ENCODE measurements at regions not wholly inside any gene's neighbourhood (a gene's known extent, or its start where the extent isn't known, plus 50 kb on each side); places are given as distances from the start of the nearest gene placed in this dataset.

DNA sequence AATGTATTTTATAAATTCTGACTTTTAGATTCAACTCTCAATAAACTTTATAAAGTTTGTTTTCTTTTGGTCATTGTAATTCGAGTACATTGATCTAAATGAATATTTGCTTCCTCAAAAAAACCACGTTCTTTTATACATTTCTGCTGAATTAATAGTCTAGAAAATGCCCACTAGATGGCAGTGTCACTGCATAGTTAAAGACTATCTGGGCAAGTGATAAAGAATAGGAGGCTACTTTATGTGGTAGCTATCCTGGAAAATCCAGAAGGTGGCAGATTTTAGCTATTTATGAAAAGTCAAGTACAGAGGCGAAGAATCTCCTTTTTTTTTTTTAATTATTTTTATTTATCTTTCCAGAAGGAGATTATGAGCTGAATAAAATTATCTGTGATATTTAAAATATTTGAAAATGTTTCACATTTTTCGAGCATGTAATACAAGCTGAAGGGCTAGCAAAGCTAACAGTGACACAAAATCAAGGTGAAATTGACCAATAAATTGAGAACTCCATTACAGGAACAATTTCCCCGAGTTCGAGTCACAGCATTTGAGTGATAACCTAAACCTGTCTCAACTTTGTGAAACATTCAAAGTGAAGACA, 221.8 kb downstream of the OLFM4 start:
- Histone ChIP-seq H4K20me1 (replicated peaks in 1 of 2; ENCODE audit: control insufficient read depth in 1 of 2, insufficient read depth in 2 of 2, low read length in 2 of 2) (no peaks in the 10 kb centered on the region), H2BK15ac (ENCODE audit: low read length) (no peak overlapping the region), H3K36me3 (ENCODE audit: control insufficient read depth in 2 of 4, insufficient read depth in 4 of 4, low read length in 3 of 4) (no peaks in the 10 kb centered on the region), H3K79me1 (ENCODE audit: low read depth, low read length) (no peaks in the 10 kb centered on the region), H3K4ac (replicated peaks; ENCODE audit: insufficient read length, low read depth, low read length) (no peak overlapping the region), H4K91ac (replicated peaks; ENCODE audit: insufficient read length, low read length) (no peak overlapping the region), H3K14ac (ENCODE audit: insufficient read length) (no peak overlapping the region), H3K56ac (replicated peaks; ENCODE audit: insufficient read length, low read depth, low read length) (no peak overlapping the region), H3K4me3 (ENCODE audit: extremely low read depth in 1 of 4, insufficient read depth in 2 of 4, low read depth in 3 of 4, low read length in 4 of 4) (no peak overlapping the region), H3K27me3 (replicated peaks in 1 of 4; ENCODE audit: control insufficient read depth in 3 of 4, extremely low read depth in 1 of 4, insufficient read depth in 3 of 4, low read length in 3 of 4) (no peaks in the 10 kb centered on the region; a peak in 1 of 7 replicates), H4K8ac (ENCODE audit: extremely low read depth, insufficient read depth, low read length) (no peak overlapping the region), H3K23me2 (ENCODE audit: low read depth, low read length) (no peaks in the 10 kb centered on the region), H2BK12ac (ENCODE audit: low read depth, low read length) (no peak overlapping the region), H3K27ac (ENCODE audit: low read depth, low read length) (no peak overlapping the region), H3K4me2 (ENCODE audit: insufficient read depth in 1 of 2, low read depth in 2 of 2, low read length in 2 of 2) (no peak overlapping the region), H4K5ac (ENCODE audit: insufficient read length, low read depth, low read length) (no peak overlapping the region), H2AK5ac (ENCODE audit: low read depth, low read length) (no peak overlapping the region), H2BK20ac (ENCODE audit: low read length) (no peak overlapping the region), H3K18ac (ENCODE audit: extremely low read depth, low read length) (no peak overlapping the region), H2AFZ (ENCODE audit: low read length) (no peak overlapping the region), H3K9me3 (ENCODE audit: insufficient read depth in 2 of 2, low read depth in 1 of 2, low read length in 1 of 2) (no peaks in the 10 kb centered on the region), H3K23ac (ENCODE audit: insufficient read length) (no peak overlapping the region), H2BK5ac (ENCODE audit: low read depth, low read length) (no peak overlapping the region), H2BK120ac (replicated peaks; ENCODE audit: low read depth, low read length) (no peak overlapping the region), H3K79me2 (ENCODE audit: control insufficient read depth in 1 of 2, insufficient read depth in 2 of 2, low read length in 2 of 2) (no peaks in the 10 kb centered on the region), H3K4me1 (replicated peaks in 1 of 4; ENCODE audit: control insufficient read depth in 3 of 4, insufficient read depth in 4 of 4, low read length in 3 of 4) (no peaks in the 10 kb centered on the region), H3K9ac (replicated peaks in 1 of 4; ENCODE audit: extremely low read depth in 1 of 4, low read depth in 3 of 4, low read length in 3 of 4) (no peak overlapping the region)
- FAIRE-seq: peak; percentile 52
- no peak for DNase-seq (ENCODE audit: low read depth in 1 of 2, low spot score in 2 of 2)
- TF ChIP-seq, protein P1, sequence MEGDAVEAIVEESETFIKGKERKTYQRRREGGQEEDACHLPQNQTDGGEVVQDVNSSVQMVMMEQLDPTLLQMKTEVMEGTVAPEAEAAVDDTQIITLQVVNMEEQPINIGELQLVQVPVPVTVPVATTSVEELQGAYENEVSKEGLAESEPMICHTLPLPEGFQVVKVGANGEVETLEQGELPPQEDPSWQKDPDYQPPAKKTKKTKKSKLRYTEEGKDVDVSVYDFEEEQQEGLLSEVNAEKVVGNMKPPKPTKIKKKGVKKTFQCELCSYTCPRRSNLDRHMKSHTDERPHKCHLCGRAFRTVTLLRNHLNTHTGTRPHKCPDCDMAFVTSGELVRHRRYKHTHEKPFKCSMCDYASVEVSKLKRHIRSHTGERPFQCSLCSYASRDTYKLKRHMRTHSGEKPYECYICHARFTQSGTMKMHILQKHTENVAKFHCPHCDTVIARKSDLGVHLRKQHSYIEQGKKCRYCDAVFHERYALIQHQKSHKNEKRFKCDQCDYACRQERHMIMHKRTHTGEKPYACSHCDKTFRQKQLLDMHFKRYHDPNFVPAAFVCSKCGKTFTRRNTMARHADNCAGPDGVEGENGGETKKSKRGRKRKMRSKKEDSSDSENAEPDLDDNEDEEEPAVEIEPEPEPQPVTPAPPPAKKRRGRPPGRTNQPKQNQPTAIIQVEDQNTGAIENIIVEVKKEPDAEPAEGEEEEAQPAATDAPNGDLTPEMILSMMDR (IDR thresholded peaks at IDR 0.05; ENCODE audit: control extremely low read depth in 1 of 3, insufficient read depth in 1 of 3, low read depth in 1 of 3, low read length in 3 of 3): peak in 2 of 3 experiments; percentile 76 to 95; a peak in 3 of 4 replicates
- no peak for TF ChIP-seq JUN (IDR thresholded peaks at IDR 0.05; ENCODE audit: low read depth, low read length)
- TF ChIP-seq, protein P2, sequence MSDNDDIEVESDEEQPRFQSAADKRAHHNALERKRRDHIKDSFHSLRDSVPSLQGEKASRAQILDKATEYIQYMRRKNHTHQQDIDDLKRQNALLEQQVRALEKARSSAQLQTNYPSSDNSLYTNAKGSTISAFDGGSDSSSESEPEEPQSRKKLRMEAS (IDR thresholded peaks at IDR 0.05): no peak
- no peak for TF ChIP-seq BRCA1 (IDR thresholded peaks at IDR 0.05; ENCODE audit: low read depth, low read length)
- no peak for TF ChIP-seq HDAC2 (IDR thresholded peaks at IDR 0.05; ENCODE audit: borderline replicate concordance in 1 of 2, low read depth in 2 of 2, low read length in 2 of 2)
- no peak for TF ChIP-seq TBP (IDR thresholded peaks at IDR 0.05; ENCODE audit: low read depth, low read length)
- TF ChIP-seq RAD21 (IDR thresholded peaks at IDR 0.05 in 1 of 2, conservative IDR thresholded peaks at IDR 0.05 in 1 of 2; ENCODE audit: low read depth in 2 of 2, low read length in 2 of 2): peak; percentile 97 to 98
- WGBS, 2 experiments (ENCODE audit: extremely low coverage in 1 of 2, insufficient coverage in 1 of 2, insufficient read length in 1 of 2, insufficient replicate concordance in 2 of 2, low coverage in 1 of 2, low lambda C conversion rate in 2 of 2, missing lambda C conversion rate in 1 of 2): 45% methylated on average over 6 of the region's 6 CpGs; no CpG with 5 or more reads in 1 of the 2 experiments
- ChIA-PET POLR2A (ENCODE audit: partially characterized antibody) (no interaction called here), CTCF (ENCODE audit: partially characterized antibody) (interaction anchor here (0.6 to 5.6 kb wide), 61 partner anchors 8 to 1994 kb away, joined by 3 to 43 read pairs (median 4); no protein-coding TSS in a partner anchor)
